ENCODE measurements at regions not wholly inside any gene's neighbourhood (a gene's known extent, or its start where the extent isn't known, plus 50 kb on each side); places are given as distances from the start of the nearest gene placed in this dataset.

- no peak for TF ChIP-seq CTCF (IDR thresholded peaks at IDR 0.05)
- no peak for TF ChIP-seq POLR2A (IDR thresholded peaks at IDR 0.05)
- TF ChIP-seq POLR2AphosphoS5 (IDR thresholded peaks at IDR 0.05), result no peak
These were observed 104.2 kb upstream of the EEPD1 start for GRCh38 chr7:36048902-36049240.

Measured in upper lobe of left lung (tissue), 4 donors.